ENCODE measurements at regions not wholly inside any gene's neighbourhood (a gene's known extent, or its start where the extent isn't known, plus 50 kb on each side); places are given as distances from the start of the nearest gene placed in this dataset.

DNA sequence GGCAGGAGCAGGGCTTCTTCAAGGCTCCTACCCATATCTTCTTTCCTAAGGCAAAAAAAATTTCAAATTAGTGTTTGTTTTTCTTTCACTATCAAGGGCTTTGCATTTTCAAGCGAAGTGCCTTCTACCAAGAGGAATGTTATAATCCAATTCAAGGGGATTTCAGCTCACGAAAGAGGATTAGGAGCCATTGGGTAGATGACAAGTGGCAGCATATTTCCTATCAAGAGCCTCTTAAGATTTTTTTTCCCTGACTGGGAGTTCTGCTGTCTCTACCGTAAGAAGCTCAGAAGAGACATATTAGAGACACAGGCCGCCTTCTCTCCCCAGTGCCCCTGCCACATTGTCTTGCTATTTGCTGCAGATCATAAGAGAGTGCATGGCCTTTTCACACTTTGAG lies 55.9 kb upstream of the BMAL1 start:
- intact Hi-C loops (cut with micrococcal nuclease) (no loop called here), in situ Hi-C loops (cut with MboI) (no loop called here)
- BruUV-seq (replicated peaks): no TSS peak
- H3K79me2 ChIP-seq (ENCODE audit: control insufficient read depth, insufficient read depth, low read length): no peaks in the 10 kb centered on the region
- H3K9me1 ChIP-seq (ENCODE audit: control insufficient read depth, insufficient read depth, low read length): no peaks in the 10 kb centered on the region
- POLR2A ChIA-PET: no interaction called here
- no peak overlapping the region for H3K27ac ChIP-seq (ENCODE audit: extremely low read depth, low read depth, low read length)
- no peaks in the 10 kb centered on the region for H3K36me3 ChIP-seq (ENCODE audit: control insufficient read depth, insufficient read depth, low read length)
- H3K4me3 ChIP-seq: no peak overlapping the region
- peaks cover 2 to 11% of the 10 kb centered on the region in 2 experiments; a peak in 4 of 5 replicates for H3K27me3 ChIP-seq (ENCODE audit: control insufficient read depth in 2 of 2, insufficient read depth in 2 of 2, low read length in 2 of 2)
- H3K4me1 ChIP-seq (replicated peaks in 1 of 2; ENCODE audit: control insufficient read depth in 2 of 2, insufficient read depth in 2 of 2, low read length in 2 of 2): no peaks in the 10 kb centered on the region
- H4K20me1 ChIP-seq (replicated peaks; ENCODE audit: control insufficient read depth, insufficient read depth, low read length): no peaks in the 10 kb centered on the region
- FAIRE-seq: no peak
- ATAC-seq: no peak
- CTCF ChIA-PET (ENCODE audit: low intra/inter-chr PET ratio): no interaction called here
- no peak for DNase-seq (ENCODE audit: extremely low read depth in 1 of 4, low spot score in 3 of 4)
- H3K4me2 ChIP-seq (ENCODE audit: insufficient read depth, low read length): no peak overlapping the region
- no peak overlapping the region for H3K9ac ChIP-seq (ENCODE audit: insufficient read depth in 1 of 2, low read depth in 2 of 2, low read length in 2 of 2)
- no peaks in the 10 kb centered on the region for H3K9me3 ChIP-seq (replicated peaks; ENCODE audit: control insufficient read depth, insufficient read depth, low read depth, low read length)
- H2AFZ ChIP-seq (ENCODE audit: low read depth, low read length): no peak overlapping the region
- WGBS (ENCODE audit: insufficient coverage, low coverage, missing lambda C conversion rate): 3% methylated on average over 4 of the region's 4 CpGs
- TF ChIP-seq KAT2B (IDR thresholded peaks at IDR 0.05; ENCODE audit: low read depth, low read length) (no peak), KAT8 (IDR thresholded peaks at IDR 0.05; ENCODE audit: low read depth) (no peak)

DNA sequence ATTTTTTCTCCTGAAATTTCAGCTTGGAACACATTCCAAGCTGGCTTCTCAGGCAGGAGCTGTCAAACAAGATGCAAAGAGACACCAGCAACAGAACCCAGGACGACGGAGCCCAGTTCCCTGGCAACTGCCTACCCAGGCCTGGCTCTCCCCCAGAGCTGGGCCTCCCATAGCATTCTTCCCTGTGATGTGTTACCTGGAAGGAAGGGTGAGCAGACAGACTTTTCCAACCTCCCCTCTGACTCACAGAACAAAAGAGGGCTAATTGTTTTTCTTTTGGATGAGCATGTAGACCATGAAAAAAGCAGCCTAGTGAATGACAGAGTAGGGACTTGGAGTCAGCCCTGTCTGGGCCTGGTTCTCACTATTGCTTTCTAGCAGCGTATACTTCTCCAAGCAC lies 55.3 kb upstream of the BMAL1 start:
- no peak for DNase-seq (ENCODE audit: extremely low read depth in 1 of 4, low spot score in 3 of 4)
- no peak overlapping the region for H3K9ac ChIP-seq (ENCODE audit: insufficient read depth in 1 of 2, low read depth in 2 of 2, low read length in 2 of 2)
- H3K79me2 ChIP-seq (ENCODE audit: control insufficient read depth, insufficient read depth, low read length): no peaks in the 10 kb centered on the region
- in situ Hi-C loops (cut with MboI): no loop called here
- H3K9me1 ChIP-seq (ENCODE audit: control insufficient read depth, insufficient read depth, low read length): no peaks in the 10 kb centered on the region
- ATAC-seq: no peak
- WGBS (ENCODE audit: insufficient coverage, low coverage, missing lambda C conversion rate): 8% methylated on average over 3 of the region's 3 CpGs
- TF ChIP-seq, protein P1, sequence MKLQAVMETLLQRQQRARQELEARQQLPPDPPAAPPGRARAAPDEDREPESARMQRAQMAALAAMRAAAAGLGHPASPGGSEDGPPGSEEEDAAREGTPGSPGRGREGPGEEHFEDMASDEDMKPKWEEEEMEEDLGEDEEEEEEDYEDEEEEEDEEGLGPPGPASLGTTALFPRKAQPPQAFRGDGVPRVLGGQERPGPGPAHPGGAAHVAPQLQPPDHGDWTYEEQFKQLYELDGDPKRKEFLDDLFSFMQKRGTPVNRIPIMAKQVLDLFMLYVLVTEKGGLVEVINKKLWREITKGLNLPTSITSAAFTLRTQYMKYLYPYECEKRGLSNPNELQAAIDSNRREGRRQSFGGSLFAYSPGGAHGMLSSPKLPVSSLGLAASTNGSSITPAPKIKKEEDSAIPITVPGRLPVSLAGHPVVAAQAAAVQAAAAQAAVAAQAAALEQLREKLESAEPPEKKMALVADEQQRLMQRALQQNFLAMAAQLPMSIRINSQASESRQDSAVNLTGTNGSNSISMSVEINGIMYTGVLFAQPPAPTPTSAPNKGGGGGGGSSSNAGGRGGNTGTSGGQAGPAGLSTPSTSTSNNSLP (IDR thresholded peaks at IDR 0.05; ENCODE audit: borderline replicate concordance, low read depth, low read length): no peak
- TF ChIP-seq CREBBP (IDR thresholded peaks at IDR 0.05; ENCODE audit: low read depth, low read length): no peak
- TF ChIP-seq ZFP36 (IDR thresholded peaks at IDR 0.05; ENCODE audit: low read depth, low read length, partially characterized antibody): no peak
- H3K36me3 ChIP-seq (ENCODE audit: control insufficient read depth, insufficient read depth, low read length): no peaks in the 10 kb centered on the region
- CTCF ChIA-PET (ENCODE audit: low intra/inter-chr PET ratio): no interaction called here
- intact Hi-C loops (cut with micrococcal nuclease): no loop called here
- no peaks in the 10 kb centered on the region for H4K20me1 ChIP-seq (replicated peaks; ENCODE audit: control insufficient read depth, insufficient read depth, low read length)
- no peaks in the 10 kb centered on the region for H3K9me3 ChIP-seq (replicated peaks; ENCODE audit: control insufficient read depth, insufficient read depth, low read depth, low read length)
- H3K27ac ChIP-seq (ENCODE audit: extremely low read depth, low read depth, low read length): no peak overlapping the region
- H3K4me3 ChIP-seq: no peak overlapping the region
- POLR2A ChIA-PET: no interaction called here
- BruUV-seq (replicated peaks): no TSS peak
- no peak overlapping the region for H3K4me2 ChIP-seq (ENCODE audit: insufficient read depth, low read length)
- FAIRE-seq: no peak
- no peaks in the 10 kb centered on the region for H3K4me1 ChIP-seq (replicated peaks in 1 of 2; ENCODE audit: control insufficient read depth in 2 of 2, insufficient read depth in 2 of 2, low read length in 2 of 2)
- H2AFZ ChIP-seq (ENCODE audit: low read depth, low read length): no peak overlapping the region
- peaks cover 2 to 10% of the 10 kb centered on the region in 2 experiments; a peak in 4 of 5 replicates for H3K27me3 ChIP-seq (ENCODE audit: control insufficient read depth in 2 of 2, insufficient read depth in 2 of 2, low read length in 2 of 2)
